ENCODE measurements at regions not wholly inside any gene's neighbourhood (a gene's known extent, or its start where the extent isn't known, plus 50 kb on each side); places are given as distances from the start of the nearest gene placed in this dataset.
"Not testable (repeated sequence)": the region's sequence is repeated elsewhere in the genome, so short reads cannot be mapped to it uniquely, and the experiment has no call there.

DNA sequence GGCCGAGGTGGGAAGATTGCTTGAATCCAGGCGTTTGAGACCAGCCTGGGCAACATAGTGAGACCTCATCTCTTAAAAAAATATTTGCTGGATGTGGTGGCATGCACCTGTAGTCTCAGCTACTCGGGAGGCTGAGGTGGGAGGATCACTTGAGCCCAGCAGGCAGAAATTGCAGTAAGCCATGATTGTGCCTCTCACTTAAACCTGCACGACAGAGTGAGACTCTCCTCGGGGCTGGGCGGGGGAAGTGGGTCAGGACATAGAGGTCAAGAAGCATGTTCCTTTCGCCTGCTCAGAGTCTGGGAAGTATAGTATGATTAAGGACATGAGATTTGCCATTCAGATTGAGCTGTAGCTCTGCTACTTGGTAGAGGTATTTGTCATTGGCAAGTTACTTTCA is 52.3 kb downstream of the SEPTIN7 start:
- not testable (repeated sequence) for DNase-seq

DNA sequence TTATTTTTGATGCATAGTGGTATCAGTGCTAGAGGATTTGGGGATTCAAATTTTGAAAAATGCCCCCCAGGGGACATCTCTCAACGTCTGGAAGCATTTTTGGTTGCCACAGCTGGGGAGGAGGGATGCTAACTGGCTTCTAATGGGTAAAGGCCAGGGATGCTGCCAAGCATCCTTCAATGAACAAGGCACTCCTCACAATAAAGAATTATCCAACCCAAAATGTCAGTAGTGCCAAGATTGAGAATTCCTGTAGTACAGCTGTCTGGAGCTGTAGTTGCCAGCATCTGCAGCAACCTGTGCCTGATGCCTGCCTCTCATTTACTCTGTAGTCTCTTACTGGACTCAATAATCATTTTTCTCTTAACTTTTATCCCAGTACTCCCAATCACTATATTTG is 53.5 kb downstream of the SEPTIN7 start:
- no peak for DNase-seq

DNA sequence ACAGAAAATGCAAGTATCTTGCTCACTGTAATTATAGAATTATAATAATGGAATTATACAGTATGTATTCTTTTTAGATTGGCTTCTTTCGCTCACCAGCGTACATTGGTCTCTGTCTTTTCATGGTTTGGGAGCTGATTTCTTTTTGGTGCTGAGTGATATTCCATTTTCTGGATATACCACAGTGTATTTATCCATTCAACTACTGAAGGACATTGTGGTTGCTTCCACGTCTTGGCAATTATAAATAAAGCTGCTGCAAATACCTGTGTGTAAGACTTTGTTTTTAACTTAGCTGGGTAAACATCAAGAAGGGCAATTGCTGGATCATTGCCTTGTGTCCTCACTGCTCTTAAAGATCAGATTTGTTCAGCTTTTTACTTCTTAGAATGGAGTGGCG is 55.3 kb downstream of the SEPTIN7 start:
- DNase-seq = no peak

GRCh38 chr7:35860664-35861063 is 59.8 kb downstream of the SEPTIN7 start:
- DNase-seq = no peak

DNA sequence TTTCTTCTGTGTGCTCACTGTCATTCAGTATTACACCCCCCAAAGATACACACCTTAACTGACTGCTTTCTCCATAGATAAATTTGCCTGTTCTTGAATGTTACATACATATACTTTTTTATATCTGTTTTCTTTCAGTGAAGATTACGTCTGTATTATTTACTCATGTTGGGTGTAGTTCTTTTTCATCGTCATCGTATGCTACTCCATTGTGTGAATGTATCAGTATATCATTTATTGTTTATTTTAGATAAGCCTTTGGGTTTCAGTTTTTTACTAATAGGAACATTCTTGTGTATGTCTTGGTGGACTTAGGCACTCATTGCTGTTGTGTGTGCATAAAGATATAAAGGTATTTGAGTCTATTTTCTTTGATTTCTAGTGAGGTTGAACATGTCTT is 64.4 kb downstream of the SEPTIN7 start:
- no peak for DNase-seq

- no peak for DNase-seq
These were observed 65.3 kb downstream of the SEPTIN7 start for GRCh38 chr7:35866186-35866585.

DNA sequence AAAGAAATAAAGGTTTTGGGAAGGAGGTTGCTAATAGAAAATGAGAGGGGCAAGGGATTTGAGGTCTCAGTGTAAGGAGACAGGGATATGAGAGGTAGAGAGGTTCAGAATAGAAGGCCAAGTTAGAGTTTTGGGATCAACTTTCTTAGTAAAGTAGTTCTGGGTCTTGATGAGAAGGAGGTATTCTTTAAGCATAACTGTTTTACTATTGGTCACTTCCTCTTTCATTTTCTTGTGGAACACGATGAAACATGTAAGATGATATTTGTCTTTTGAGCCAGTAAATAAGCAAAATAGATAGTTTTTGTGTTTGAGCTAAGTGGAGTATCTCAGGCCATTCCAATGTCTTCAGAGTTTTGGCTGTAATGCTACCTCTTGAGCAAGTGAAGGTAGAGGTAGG is 68.3 kb downstream of the SEPTIN7 start:
- not testable (repeated sequence) for DNase-seq

- DNase-seq = no peak
These were observed 69.0 kb downstream of the SEPTIN7 start for GRCh38 chr7:35869810-35870209.

GRCh38 chr7:35871856-35872255 is 71.0 kb downstream of the SEPTIN7 start:
- DNase-seq = no peak

DNA sequence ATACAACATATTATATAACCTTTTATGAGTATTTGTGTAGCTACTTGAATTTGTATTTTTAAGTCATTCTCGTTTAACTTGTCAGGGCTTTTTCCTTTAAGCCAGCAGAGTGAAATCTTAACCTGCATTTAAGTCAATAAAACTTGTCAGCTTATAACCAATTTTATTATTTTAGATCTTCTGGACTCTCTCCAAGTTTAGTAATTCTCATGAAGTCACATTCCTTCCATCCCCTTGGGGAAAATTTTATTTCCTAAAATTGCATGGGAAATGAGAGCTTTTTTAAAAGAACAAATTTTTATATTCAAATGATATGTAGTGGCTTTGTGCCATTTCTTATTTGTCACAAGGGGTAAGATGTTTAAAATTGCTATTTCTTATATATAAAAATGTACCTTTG is 74.0 kb downstream of the SEPTIN7 start:
- DNase-seq = no peak

DNA sequence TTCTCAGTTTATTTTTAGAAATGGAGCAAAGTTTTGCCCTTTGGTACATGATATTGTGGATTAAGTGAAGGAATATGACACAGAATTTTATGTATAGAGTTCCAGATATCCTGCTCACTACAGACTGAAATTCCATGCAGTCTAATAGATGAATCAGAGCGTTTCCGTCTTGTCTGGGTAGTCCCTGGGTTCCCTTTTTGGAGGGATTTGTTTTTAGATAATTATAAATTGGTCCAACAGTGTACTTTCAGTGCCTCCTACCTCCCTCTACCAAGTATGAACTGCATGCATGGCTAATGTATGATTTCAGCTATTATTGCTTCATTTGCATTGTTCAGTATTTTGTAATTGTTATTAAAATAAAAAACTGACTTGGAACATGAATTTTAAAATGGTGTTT is 74.4 kb downstream of the SEPTIN7 start:
- DNase-seq = no peak

- DNase-seq = no peak
These were observed 77.5 kb downstream of the SEPTIN7 start for GRCh38 chr7:35878351-35878750.

DNA sequence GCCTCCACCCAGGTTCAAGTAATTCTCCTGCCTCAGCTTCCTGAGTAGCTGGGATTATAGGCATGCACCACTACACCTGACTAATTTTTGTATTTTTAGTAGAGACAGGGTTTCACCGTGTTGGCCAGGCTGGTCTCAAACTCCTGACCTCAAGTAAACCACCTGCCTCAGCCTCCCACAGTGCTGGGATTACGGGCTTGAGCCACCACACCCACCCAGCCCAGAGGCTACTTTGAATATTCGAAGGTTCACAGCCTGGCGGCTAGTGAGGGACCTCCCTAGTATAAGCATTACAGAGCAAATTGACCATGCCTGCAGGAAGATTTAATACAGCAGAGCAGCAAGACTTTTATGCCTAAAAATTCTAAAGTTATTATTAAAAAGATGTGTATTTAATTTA is 86.6 kb downstream of the SEPTIN7 start:
- not testable (repeated sequence) for DNase-seq

GRCh38 chr7:35889001-35889400 is 88.1 kb downstream of the SEPTIN7 start:
- no peak for DNase-seq

- no peak for DNase-seq
These were observed 89.0 kb downstream of the SEPTIN7 start for GRCh38 chr7:35889870-35890269.

DNA sequence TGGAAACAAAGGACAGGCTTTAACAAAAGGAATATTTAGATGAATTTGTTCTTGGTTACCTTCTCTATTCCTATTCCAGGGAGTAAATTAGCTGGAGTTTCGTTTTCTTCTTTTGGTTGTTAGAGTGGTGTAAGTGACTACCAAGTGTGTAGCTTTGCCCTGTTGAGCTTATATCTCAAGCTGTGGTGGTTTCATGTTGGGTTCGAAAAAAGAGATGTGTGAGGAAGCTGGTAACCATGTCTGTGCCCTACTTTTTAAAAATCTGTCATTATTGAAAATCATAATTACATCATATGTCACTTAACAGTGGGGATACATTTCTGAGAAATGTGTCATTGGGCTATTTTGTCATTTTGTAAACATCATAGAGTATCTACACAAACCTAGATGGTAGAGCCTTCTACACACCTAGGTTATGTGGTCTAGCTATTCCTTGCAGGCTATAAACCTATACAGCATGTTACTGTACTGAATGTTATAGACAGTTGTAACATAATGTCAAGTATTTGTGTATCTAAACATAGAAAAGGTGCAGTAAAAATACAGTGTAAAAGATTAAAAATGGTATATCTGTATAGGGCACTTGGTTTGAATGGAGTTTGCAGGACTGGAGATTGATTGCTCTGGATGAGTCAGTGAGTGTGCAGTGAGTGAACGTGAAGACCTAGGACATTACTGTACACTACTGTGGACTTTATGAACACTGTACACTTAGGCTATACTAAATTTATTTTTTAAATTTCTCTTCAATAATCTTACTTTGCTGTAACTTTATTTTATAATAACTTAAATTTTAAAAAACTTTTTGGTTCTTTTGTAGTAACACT is 90.4 kb downstream of the SEPTIN7 start:
- no peak for DNase-seq

DNA sequence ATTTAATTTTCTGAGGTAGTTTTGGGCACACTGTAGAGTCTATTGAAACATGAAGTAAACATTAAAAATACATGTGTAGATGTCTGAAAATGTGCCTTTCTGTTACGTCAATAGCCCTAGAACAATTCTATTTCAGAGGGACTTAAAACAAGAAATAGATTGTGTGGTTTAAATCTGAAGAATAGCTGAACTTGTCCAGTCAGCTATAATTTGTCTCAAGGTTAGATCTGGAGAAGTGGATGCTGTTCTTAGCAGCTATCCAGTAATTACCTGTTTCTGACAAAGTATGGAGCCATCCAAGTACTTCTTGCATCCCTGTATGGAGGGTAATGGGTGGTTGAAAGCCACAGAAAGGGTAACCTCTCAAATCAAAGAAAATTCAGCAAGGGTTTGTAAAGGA is 92.8 kb downstream of the SEPTIN7 start:
- no peak for DNase-seq

- DNase-seq = no peak
These were observed 93.9 kb downstream of the SEPTIN7 start for GRCh38 chr7:35894721-35895120.

DNA sequence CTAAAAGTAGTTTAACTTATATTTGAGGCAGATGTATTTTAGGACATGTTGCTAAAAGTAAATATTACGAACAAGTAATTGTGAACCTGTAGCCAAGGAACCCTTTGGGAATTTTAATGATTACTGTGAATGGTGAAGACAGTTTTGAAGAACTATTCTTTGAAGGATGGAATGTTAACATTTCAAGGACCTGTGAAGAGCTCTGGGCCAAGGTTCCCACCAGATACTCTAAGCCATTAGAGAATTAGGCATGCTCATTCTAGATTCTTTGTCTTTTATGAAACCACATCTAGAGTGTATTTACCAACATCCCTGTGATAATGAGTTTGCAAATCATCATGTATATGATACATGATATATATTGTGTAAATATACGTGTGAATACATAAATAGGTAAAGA is 99.8 kb downstream of the SEPTIN7 start:
- no peak for DNase-seq

- no peak for DNase-seq
These were observed 104.7 kb downstream of the SEPTIN7 start for GRCh38 chr7:35905555-35905954.

GRCh38 chr7:35906191-35906908 is 105.5 kb downstream of the SEPTIN7 start:
- peak; percentile 74 to 75 for DNase-seq

- DNase-seq = no peak
These were observed 107.7 kb downstream of the SEPTIN7 start for GRCh38 chr7:35908331-35909216.

DNA sequence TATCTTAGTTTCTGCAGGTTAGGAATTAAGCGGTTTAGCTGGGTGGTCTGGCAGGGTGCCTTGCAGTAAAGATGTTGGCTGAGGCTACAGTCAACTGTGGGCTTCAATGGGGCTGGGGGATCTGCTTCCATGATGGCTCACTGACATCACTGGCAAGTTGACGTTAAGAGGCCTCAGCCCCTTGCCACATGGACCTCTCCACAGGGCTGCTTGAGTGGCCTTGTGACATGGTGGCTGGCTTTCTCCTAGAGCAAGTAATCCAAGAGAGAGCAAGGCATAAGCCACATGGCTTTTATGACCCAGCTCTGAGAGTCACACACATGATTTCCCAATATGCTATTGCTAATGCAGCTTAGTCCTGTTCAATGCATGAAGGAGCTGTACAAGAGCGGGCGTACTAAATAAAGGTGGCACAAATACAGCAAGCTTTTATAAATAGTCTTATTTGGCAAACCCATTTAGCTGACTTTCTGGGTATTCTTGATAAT is 109.1 kb downstream of the SEPTIN7 start:
- DNase-seq = no peak
